ENCODE measurements at regions not wholly inside any gene's neighbourhood (a gene's known extent, or its start where the extent isn't known, plus 50 kb on each side); places are given as distances from the start of the nearest gene placed in this dataset.

- Histone ChIP-seq H3K9me3 (ENCODE audit: control insufficient read depth in 1 of 2, insufficient read depth in 1 of 2, low read length in 2 of 2) (peaks cover 7 to 12% of the 10 kb centered on the region in 2 experiments), H3K36me3 (ENCODE audit: insufficient read depth, low read length) (no peaks in the 10 kb centered on the region), H3K27me3 (ENCODE audit: control insufficient read depth in 1 of 2, insufficient read depth in 2 of 2, low read length in 2 of 2) (no peaks in the 10 kb centered on the region), H3K27ac (ENCODE audit: low read depth in 1 of 2, low read length in 2 of 2) (no peak overlapping the region), H3K4me1 (ENCODE audit: insufficient read depth, low read length) (no peaks in the 10 kb centered on the region), H3K4me3 (ENCODE audit: low read length) (no peak overlapping the region)
- H3K9me3 Mint-ChIP-seq: peaks cover 13% of the 10 kb centered on the region
- intact Hi-C loops (cut with DNase I, micrococcal nuclease): no loop called here
- no peaks in the 10 kb centered on the region for H3K27me3 Mint-ChIP-seq
- H3K27ac Mint-ChIP-seq: no peak overlapping the region
- CTCF ChIA-PET: no interaction called here
- ATAC-seq (ENCODE audit: poor library complexity) (no peak), DNase-seq (no peak)
- TF ChIP-seq CTCF (IDR thresholded peaks at IDR 0.05): no peak
- H3K4me3 Mint-ChIP-seq: no peak overlapping the region
- H3K4me1 Mint-ChIP-seq (ENCODE audit: low read depth): no peaks in the 10 kb centered on the region
- POLR2A ChIA-PET: no interaction called here
- no peaks in the 10 kb centered on the region for H3K36me3 Mint-ChIP-seq (ENCODE audit: low read depth)
Observed at GRCh38 chr14:83559721-83560120, 1970.2 kb upstream of the FLRT2 start.

DNA sequence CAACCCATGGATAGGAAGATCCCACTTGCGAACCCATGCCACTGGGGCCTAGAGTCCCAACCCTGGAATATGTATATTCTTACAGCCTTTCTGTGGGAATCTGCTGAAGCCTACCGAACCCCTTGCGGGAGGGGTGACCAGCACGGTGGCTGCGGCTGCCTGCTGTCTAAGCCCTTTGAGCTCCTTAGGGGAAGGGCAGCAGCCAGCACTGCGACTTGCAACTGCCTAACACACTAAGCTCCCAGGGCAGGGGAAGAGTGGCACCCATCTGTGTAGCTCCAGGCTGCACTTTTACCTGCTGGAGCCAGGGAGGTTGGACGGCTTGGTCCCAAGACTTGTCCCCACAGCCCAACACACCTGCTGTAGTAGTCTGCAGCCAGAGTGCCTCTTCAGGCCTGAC lies 1968.7 kb upstream of the FLRT2 start:
- Mint-ChIP-seq H3K4me1 (ENCODE audit: low read depth) (no peaks in the 10 kb centered on the region), H3K4me3 (no peak overlapping the region), H3K27me3 (no peaks in the 10 kb centered on the region), H3K36me3 (ENCODE audit: low read depth) (no peaks in the 10 kb centered on the region), H3K27ac (no peak overlapping the region), H3K9me3 (peaks cover 17% of the 10 kb centered on the region)
- no peak overlapping the region for H3K27ac ChIP-seq (ENCODE audit: low read depth in 1 of 2, low read length in 2 of 2)
- POLR2A ChIA-PET: no interaction called here
- no peak for DNase-seq
- no peaks in the 10 kb centered on the region for H3K27me3 ChIP-seq (ENCODE audit: control insufficient read depth in 1 of 2, insufficient read depth in 2 of 2, low read length in 2 of 2)
- no peak overlapping the region for H3K4me3 ChIP-seq (ENCODE audit: low read length)
- ATAC-seq (ENCODE audit: poor library complexity): no peak
- CTCF ChIA-PET: no interaction called here
- H3K9me3 ChIP-seq (ENCODE audit: control insufficient read depth in 1 of 2, insufficient read depth in 1 of 2, low read length in 2 of 2): peaks cover 12 to 15% of the 10 kb centered on the region in 2 experiments
- H3K4me1 ChIP-seq (ENCODE audit: insufficient read depth, low read length): no peaks in the 10 kb centered on the region
- intact Hi-C loops (cut with DNase I, micrococcal nuclease): no loop called here
- H3K36me3 ChIP-seq (ENCODE audit: insufficient read depth, low read length): no peaks in the 10 kb centered on the region
- TF ChIP-seq CTCF (IDR thresholded peaks at IDR 0.05): no peak

DNA sequence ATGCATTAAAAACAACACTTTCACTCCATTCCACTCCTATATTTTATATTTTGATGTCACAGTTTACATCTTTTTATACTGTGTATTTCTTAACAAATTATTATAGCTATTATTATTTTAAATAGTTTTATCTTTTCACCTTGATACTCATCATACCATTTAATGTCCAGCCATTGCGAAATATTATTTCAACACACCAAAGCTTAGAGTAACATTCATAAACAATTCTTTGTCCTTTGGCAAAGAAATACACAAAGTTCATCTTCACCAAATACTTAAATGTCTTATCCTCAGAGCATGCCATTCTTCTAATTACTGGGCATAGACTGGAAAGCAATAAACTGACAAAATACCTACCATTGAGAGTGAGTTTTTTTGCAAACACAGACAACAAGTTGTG lies 1963.4 kb upstream of the FLRT2 start:
- no peaks in the 10 kb centered on the region for H3K4me1 ChIP-seq (ENCODE audit: insufficient read depth, low read length)
- Mint-ChIP-seq H3K4me3 (no peak overlapping the region), H3K4me1 (ENCODE audit: low read depth) (no peaks in the 10 kb centered on the region), H3K36me3 (ENCODE audit: low read depth) (no peaks in the 10 kb centered on the region), H3K27ac (no peak overlapping the region), H3K27me3 (no peaks in the 10 kb centered on the region), H3K9me3 (peaks cover 13% of the 10 kb centered on the region)
- no peak overlapping the region for H3K4me3 ChIP-seq (ENCODE audit: low read length)
- TF ChIP-seq CTCF (IDR thresholded peaks at IDR 0.05): no peak
- POLR2A ChIA-PET: no interaction called here
- no peak for DNase-seq
- intact Hi-C loops (cut with DNase I, micrococcal nuclease): no loop called here
- peaks cover 7 to 10% of the 10 kb centered on the region in 2 experiments for H3K9me3 ChIP-seq (ENCODE audit: control insufficient read depth in 1 of 2, insufficient read depth in 1 of 2, low read length in 2 of 2)
- H3K36me3 ChIP-seq (ENCODE audit: insufficient read depth, low read length): no peaks in the 10 kb centered on the region
- no peaks in the 10 kb centered on the region for H3K27me3 ChIP-seq (ENCODE audit: control insufficient read depth in 1 of 2, insufficient read depth in 2 of 2, low read length in 2 of 2)
- no peak for ATAC-seq (ENCODE audit: poor library complexity)
- CTCF ChIA-PET: no interaction called here
- no peak overlapping the region for H3K27ac ChIP-seq (ENCODE audit: low read depth in 1 of 2, low read length in 2 of 2)

Data from CD4-positive, alpha-beta T cell (primary cell).